ENCODE measurements at regions not wholly inside any gene's neighbourhood (a gene's known extent, or its start where the extent isn't known, plus 50 kb on each side); places are given as distances from the start of the nearest gene placed in this dataset.
"Not testable (repeated sequence)": the region's sequence is repeated elsewhere in the genome, so short reads cannot be mapped to it uniquely, and the experiment has no call there.

GRCh38 chr6:126886106-126886505 is 232.4 kb upstream of the RSPO3 start:
- DNase-seq (ENCODE audit: low read depth) (no peak), FAIRE-seq (no peak)
- no peak for TF ChIP-seq CTCF (IDR thresholded peaks at IDR 0.05; ENCODE audit: insufficient read depth, low read length, severe bottlenecking)
- Histone ChIP-seq H3K27me3 (ENCODE audit: control insufficient read depth, insufficient read depth, low read length) (no peaks in the 10 kb centered on the region), H3K36me3 (ENCODE audit: control insufficient read depth, insufficient read depth, low read length) (no peaks in the 10 kb centered on the region), H3K4me3 (ENCODE audit: low read depth, low read length) (no peak overlapping the region)

GRCh38 chr6:126888727-126889725 is 229.4 kb upstream of the RSPO3 start:
- DNase-seq (ENCODE audit: low read depth) (no peak), FAIRE-seq (no peak)
- Histone ChIP-seq H3K27me3 (ENCODE audit: control insufficient read depth, insufficient read depth, low read length) (no peaks in the 10 kb centered on the region), H3K36me3 (ENCODE audit: control insufficient read depth, insufficient read depth, low read length) (no peaks in the 10 kb centered on the region), H3K4me3 (ENCODE audit: low read depth, low read length) (no peak overlapping the region)
- TF ChIP-seq CTCF (IDR thresholded peaks at IDR 0.05; ENCODE audit: insufficient read depth, low read length, severe bottlenecking) = no peak

- Histone ChIP-seq H3K27me3 (ENCODE audit: control insufficient read depth, insufficient read depth, low read length) (no peaks in the 10 kb centered on the region), H3K36me3 (ENCODE audit: control insufficient read depth, insufficient read depth, low read length) (no peaks in the 10 kb centered on the region), H3K4me3 (ENCODE audit: low read depth, low read length) (no peak overlapping the region)
- FAIRE-seq = no peak
- no peak for DNase-seq (ENCODE audit: low read depth)
- no peak for TF ChIP-seq CTCF (IDR thresholded peaks at IDR 0.05; ENCODE audit: insufficient read depth, low read length, severe bottlenecking)
These were observed 228.4 kb upstream of the RSPO3 start for GRCh38 chr6:126890055-126890454.

GRCh38 chr6:126891158-126891557 is 227.3 kb upstream of the RSPO3 start:
- TF ChIP-seq CTCF (IDR thresholded peaks at IDR 0.05; ENCODE audit: insufficient read depth, low read length, severe bottlenecking) = no peak
- no peaks in the 10 kb centered on the region for H3K27me3 ChIP-seq (ENCODE audit: control insufficient read depth, insufficient read depth, low read length)
- H3K36me3 ChIP-seq (ENCODE audit: control insufficient read depth, insufficient read depth, low read length) = no peaks in the 10 kb centered on the region
- FAIRE-seq (no peak), DNase-seq (ENCODE audit: low read depth) (no peak)
- no peak overlapping the region for H3K4me3 ChIP-seq (ENCODE audit: low read depth, low read length)

- H3K36me3 ChIP-seq (ENCODE audit: control insufficient read depth, insufficient read depth, low read length); H3K27me3 ChIP-seq (ENCODE audit: control insufficient read depth, insufficient read depth, low read length); FAIRE-seq; DNase-seq (ENCODE audit: low read depth); H3K4me3 ChIP-seq (ENCODE audit: low read depth, low read length): not testable (repeated sequence)
These were observed 225.6 kb upstream of the RSPO3 start for GRCh38 chr6:126892869-126893268.

GRCh38 chr6:126897758-126898157 is 220.7 kb upstream of the RSPO3 start:
- TF ChIP-seq CTCF (IDR thresholded peaks at IDR 0.05; ENCODE audit: insufficient read depth, low read length, severe bottlenecking) = no peak
- no peak overlapping the region for H3K4me3 ChIP-seq (ENCODE audit: low read depth, low read length)
- H3K36me3 ChIP-seq (ENCODE audit: control insufficient read depth, insufficient read depth, low read length) = no peaks in the 10 kb centered on the region
- no peaks in the 10 kb centered on the region for H3K27me3 ChIP-seq (ENCODE audit: control insufficient read depth, insufficient read depth, low read length)
- DNase-seq (ENCODE audit: low read depth) = no peak
- FAIRE-seq = no peak

All from bronchial epithelial cell (primary cell).